HEK293T (cell line): ENCODE measurements at regions not wholly inside any gene's neighbourhood (a gene's known extent, or its start where the extent isn't known, plus 50 kb on each side); places are given as distances from the start of the nearest gene placed in this dataset.

ENCODE experiments used
- CTCF ChIA-PET: fragments of 350-600 bp; formaldehyde crosslinking; extraction: SDS; loops from one replicate; lab custom pipeline; 2021; ENCODE audit warnings: antibody characterized with exemption, inconsistent platforms; lab: Yijun Ruan, JAX
- POLR2A ChIA-PET: fragments of 350-600 bp; formaldehyde crosslinking; extraction: SDS; loops from one replicate; lab custom pipeline; 2020; ENCODE audit warnings: antibody characterized with exemption, inconsistent platforms; lab: Yijun Ruan, JAX
- DNase-seq: peaks from one replicate; pipeline ENCODE4 v3.0.0; 2012; ENCODE audit warnings: mixed read lengths; ENCODE audit errors: extremely low spot score
- ARNT ChIP-seq: fragments of 450-650 bp; IDR thresholded peaks from 2 replicates; pipeline ENCODE4 v1.6.1; 2017; ENCODE audit warnings: mild to moderate bottlenecking
- BHLHE40 ChIP-seq: fragments of 450-650 bp; IDR thresholded peaks from 2 replicates; pipeline ENCODE4 v1.6.1; 2016; ENCODE audit warnings: mild to moderate bottlenecking, moderate library complexity, borderline replicate concordance
- CTBP1 ChIP-seq: fragments of 450-650 bp; IDR thresholded peaks from 2 replicates; pipeline ENCODE4 v1.6.1; 2016; ENCODE audit warnings: borderline replicate concordance
- ELF4 ChIP-seq: fragments of 450-650 bp; IDR thresholded peaks from 2 replicates; pipeline ENCODE4 v1.6.1; 2017; ENCODE audit warnings: antibody characterized with exemption
- FOXA1 ChIP-seq: fragments of 450-650 bp; IDR thresholded peaks from 2 replicates; pipeline ENCODE4 v1.6.1; 2016; ENCODE audit warnings: mild to moderate bottlenecking
- FOXK2 ChIP-seq: fragments of 450-650 bp; IDR thresholded peaks from 2 replicates; pipeline ENCODE4 v1.6.1; 2016; ENCODE audit warnings: mild to moderate bottlenecking
- FOXM1 ChIP-seq: fragments of 450-650 bp; IDR thresholded peaks from 2 replicates; pipeline ENCODE4 v1.6.1; 2017; ENCODE audit warnings: mild to moderate bottlenecking, borderline replicate concordance
- HDGF ChIP-seq: fragments of 450-650 bp; IDR thresholded peaks from 2 replicates; pipeline ENCODE4 v1.6.1; 2017; ENCODE audit warnings: antibody characterized with exemption, borderline replicate concordance
- L3MBTL2 ChIP-seq: fragments of 450-650 bp; conservative IDR thresholded peaks from 2 replicates; pipeline ENCODE4 v1.6.1; 2016; ENCODE audit warnings: mild to moderate bottlenecking
- LEF1 ChIP-seq: fragments of 450-650 bp; IDR thresholded peaks from 2 replicates; pipeline ENCODE4 v1.6.1; 2017; ENCODE audit warnings: mild to moderate bottlenecking, borderline replicate concordance
- NFRKB ChIP-seq: fragments of 450-650 bp; IDR thresholded peaks from 2 replicates; pipeline ENCODE4 v1.6.1; 2016; ENCODE audit warnings: mild to moderate bottlenecking, moderate library complexity
- SP1 ChIP-seq: fragments of 450-650 bp; IDR thresholded peaks from 2 replicates; pipeline ENCODE4 v1.6.1; 2017
- SUZ12 ChIP-seq: fragments of 450-650 bp; IDR thresholded peaks from 2 replicates; pipeline ENCODE4 v1.6.1; 2016; ENCODE audit warnings: mild to moderate bottlenecking
- TARDBP ChIP-seq: fragments of 450-650 bp; IDR thresholded peaks from 2 replicates; pipeline ENCODE4 v1.6.1; 2016
- ZNF384 ChIP-seq: fragments of 450-650 bp; IDR thresholded peaks from 2 replicates; pipeline ENCODE4 v1.6.1; 2016
- TF ChIP-seq, protein P1 (sequence below): fragments of 450-650 bp; IDR thresholded peaks from 2 replicates; pipeline ENCODE4 v1.6.1; 2016

DNA sequence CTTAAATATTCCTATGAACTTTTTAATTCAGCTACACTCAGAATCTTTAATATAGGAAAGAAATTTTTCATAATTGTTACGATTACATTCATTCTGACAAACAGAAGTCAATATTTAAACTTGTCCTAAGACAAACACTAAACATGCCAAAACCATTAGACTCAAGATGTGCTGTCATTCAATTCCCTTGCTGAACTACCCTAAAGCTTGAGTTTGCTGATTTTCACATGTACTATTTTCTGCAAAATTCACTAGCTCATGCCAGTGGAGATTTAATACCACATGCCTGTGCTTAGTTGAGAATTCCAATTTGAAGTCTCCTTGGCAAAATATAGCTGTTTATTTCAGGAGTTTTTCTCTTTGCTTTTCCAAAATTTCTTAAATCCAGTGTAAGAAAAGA is 448.0 kb downstream of the COL12A1 start:
- no peak for DNase-seq
- ChIA-PET POLR2A (no interaction called here), CTCF (no interaction called here)
- no peak for TF ChIP-seq SUZ12
- TF ChIP-seq ELF4 = no peak
- TF ChIP-seq BHLHE40 = no peak
- no peak for TF ChIP-seq TARDBP
- no peak for TF ChIP-seq L3MBTL2
- TF ChIP-seq FOXA1 = no peak

DNA sequence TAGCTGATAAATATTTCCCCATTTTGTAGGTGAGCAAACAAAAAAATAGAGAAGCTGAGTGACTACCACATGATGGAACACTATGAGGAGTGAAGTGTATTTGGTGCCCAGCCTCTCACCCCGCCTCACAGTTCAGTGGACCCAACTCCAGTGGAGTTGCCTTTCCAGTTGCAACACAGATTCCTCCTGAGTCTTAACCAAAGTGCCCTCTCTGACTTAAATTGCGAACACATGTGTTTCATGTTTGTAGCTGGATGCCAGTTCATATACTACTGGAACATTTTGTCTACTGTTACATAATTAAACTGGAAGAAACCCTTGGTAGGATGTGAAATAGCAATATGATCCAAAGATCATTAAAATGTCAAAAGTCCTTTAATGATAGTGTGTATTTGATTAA is 448.9 kb downstream of the COL12A1 start:
- CTCF ChIA-PET = no interaction called here
- DNase-seq = no peak
- TF ChIP-seq ZNF384 (no peak), LEF1 (no peak), BHLHE40 (no peak)
- POLR2A ChIA-PET = no interaction called here

DNA sequence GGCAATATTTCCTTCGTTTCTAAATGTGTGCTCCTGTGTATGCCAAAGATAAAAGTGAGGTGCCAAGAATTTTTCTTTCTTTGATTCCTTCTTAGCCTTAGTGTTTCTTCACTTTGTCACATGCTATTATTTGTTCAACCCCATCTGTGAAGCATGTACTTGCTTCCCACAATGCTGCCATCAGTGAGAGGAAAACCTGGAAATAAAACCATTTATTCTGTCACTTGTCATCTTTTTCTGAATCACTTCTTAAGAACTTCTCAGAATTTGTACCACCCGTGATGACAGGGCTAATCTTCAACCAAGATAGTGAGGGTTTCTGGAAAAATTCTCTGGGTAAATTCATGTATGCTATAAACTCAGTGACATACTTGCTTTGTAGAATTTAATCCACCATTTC is 450.1 kb downstream of the COL12A1 start:
- CTCF ChIA-PET = no interaction called here
- POLR2A ChIA-PET = no interaction called here
- TF ChIP-seq TARDBP (no peak), NFRKB (no peak), SUZ12 (no peak), BHLHE40 (no peak), FOXA1 (no peak), L3MBTL2 (no peak), SP1 (no peak), FOXK2 (no peak), FOXM1 (no peak), ARNT (no peak), CTBP1 (no peak), ZNF384 (no peak), HDGF (no peak), LEF1 (no peak), ELF4 (no peak)
- TF ChIP-seq, protein P1, sequence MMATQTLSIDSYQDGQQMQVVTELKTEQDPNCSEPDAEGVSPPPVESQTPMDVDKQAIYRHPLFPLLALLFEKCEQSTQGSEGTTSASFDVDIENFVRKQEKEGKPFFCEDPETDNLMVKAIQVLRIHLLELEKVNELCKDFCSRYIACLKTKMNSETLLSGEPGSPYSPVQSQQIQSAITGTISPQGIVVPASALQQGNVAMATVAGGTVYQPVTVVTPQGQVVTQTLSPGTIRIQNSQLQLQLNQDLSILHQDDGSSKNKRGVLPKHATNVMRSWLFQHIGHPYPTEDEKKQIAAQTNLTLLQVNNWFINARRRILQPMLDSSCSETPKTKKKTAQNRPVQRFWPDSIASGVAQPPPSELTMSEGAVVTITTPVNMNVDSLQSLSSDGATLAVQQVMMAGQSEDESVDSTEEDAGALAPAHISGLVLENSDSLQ = no peak
- DNase-seq = no peak

DNA sequence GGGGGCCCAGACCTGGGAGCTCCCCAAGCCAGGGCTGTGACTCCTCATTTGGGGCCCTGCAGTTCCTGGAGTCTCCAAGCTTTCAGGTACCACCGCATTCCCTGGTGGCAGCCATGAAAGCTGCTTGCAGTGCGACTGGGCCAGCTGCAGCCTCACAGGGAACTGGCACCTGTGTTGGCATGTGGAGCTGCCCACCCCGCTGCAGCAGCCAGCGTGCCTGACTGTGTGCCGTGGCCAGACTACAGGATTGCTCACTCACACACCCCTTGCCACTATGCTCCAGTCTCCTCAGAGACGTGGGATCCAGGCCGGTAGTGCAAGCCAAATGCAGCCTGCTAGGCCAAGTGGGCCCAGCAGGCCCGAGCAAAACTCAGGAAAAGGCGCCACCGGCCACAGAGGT is 450.7 kb downstream of the COL12A1 start:
- TF ChIP-seq FOXA1 (no peak), NFRKB (no peak), SP1 (no peak), ELF4 (no peak), SUZ12 (no peak), LEF1 (no peak), ARNT (no peak), CTBP1 (no peak), BHLHE40 (no peak), FOXK2 (no peak), ZNF384 (no peak), L3MBTL2 (no peak)
- CTCF ChIA-PET = interaction anchor here (0.6 to 0.7 kb wide), 2 partner anchors 311 to 451 kb away, joined by 3 read pairs; partner anchors contain the start of gene COL12A1
- POLR2A ChIA-PET = no interaction called here
- DNase-seq = no peak

DNA sequence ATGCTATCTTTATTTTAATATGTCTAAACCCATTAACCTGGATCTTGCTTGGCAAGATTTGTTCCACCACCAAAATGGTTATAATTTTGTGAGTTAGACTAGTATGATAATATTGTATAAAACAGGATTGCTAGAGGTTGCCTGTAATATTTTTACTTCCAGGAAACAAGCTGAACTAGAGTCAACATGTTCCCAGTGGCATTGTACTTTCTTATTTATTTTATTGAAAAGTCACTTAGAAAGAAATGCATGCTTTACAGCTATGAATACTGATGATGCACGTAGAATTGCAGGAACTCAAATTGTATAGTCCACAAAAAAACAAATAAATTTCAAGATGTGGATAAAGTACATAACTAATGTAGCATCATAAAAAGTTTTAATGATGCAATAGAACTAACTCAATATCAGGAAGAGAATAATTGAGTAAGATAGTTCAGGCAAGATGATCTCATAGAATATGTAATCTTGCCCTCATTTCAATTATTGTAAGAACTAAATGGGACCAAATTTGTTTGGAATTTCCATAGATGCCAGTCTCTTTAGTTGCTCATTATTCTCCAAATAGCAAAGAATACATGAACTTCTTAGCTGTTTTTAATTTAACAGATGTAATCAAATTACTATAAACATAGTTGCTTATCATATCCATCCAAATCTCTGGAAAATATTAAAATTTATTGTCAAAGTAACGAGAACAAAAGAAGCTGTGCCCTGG is 451.8 kb downstream of the COL12A1 start:
- TF ChIP-seq ARNT (no peak), CTBP1 (no peak), FOXK2 (no peak), HDGF (no peak), SP1 (no peak), L3MBTL2 (no peak), FOXM1 (no peak), TARDBP (no peak)
- DNase-seq = no peak
- POLR2A ChIA-PET = no interaction called here
- CTCF ChIA-PET = no interaction called here

DNA sequence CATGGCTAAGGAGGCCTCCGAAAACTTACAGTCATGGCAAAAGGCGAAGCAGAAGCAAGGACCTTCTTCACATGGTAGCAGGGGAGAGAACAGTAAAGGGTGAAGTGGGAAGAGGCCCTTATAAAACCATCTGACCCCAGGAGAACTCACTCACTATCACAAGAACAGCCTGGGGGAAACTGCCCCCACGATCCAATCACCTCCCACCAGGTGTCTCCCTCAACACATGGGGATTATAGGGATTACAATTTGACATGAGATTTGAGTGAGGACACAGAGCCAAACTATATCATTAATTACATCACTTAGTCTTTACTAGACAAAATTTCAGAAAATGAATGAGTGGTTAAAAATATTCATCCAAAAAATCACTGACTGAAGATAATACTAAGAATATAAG is 453.6 kb downstream of the COL12A1 start:
- TF ChIP-seq TARDBP (no peak), CTBP1 (no peak)
- CTCF ChIA-PET = no interaction called here
- POLR2A ChIA-PET = no interaction called here
- no peak for DNase-seq

DNA sequence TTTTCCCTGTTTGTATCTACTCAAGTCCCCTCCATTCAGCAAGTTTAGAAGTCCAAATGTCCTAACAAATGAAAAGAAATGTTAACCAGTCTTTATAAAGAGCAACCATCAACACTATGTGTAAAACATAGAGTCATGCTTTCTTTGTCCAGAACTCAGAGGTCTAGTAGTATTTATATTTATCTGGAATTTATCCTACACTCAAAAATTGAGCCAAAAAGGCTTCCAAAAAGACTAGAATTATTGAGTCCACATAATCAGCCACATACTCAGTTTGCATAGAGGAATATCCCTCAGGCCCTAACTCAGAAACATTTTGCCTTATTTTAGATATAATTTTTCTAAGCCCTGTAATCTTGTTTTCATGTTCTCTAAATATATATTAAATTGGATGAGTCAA is 455.0 kb downstream of the COL12A1 start:
- TF ChIP-seq BHLHE40 (no peak), HDGF (no peak), L3MBTL2 (no peak), CTBP1 (no peak), LEF1 (no peak), ELF4 (no peak), FOXA1 (no peak), NFRKB (no peak)
- POLR2A ChIA-PET = no interaction called here
- DNase-seq = no peak
- CTCF ChIA-PET = interaction anchor here (1.1 kb wide), 1 partner anchor 458 kb away, joined by 3 read pairs; no protein-coding TSS in a partner anchor
